CD14-positive monocyte (primary cell): ENCODE measurements at regions not wholly inside any gene's neighbourhood (a gene's known extent, or its start where the extent isn't known, plus 50 kb on each side); places are given as distances from the start of the nearest gene placed in this dataset.

Experiments used
- DNase-seq, 3 donors: peaks; one replicate each; pipeline ENCODE4 v3.0.0-alpha.2; 2011 to 2022
- H2AFZ ChIP-seq: 2 replicates; pipeline ENCODE4 v1.6.0; 2012; ENCODE audit warnings: mild to moderate bottlenecking, low read depth, low read length, inconsistent platforms; ENCODE audit not compliant: insufficient read depth, poor library complexity, severe bottlenecking
- H3K27ac ChIP-seq, 2 donors: 1 replicate in 1 of 2; 2 replicates in 1 of 2; pipeline ENCODE4 v1.5.1; 2012 to 2013; ENCODE audit warnings: low read length in 2 of 2, control low read depth in 1 of 2, inconsistent platforms in 1 of 2, low read depth in 1 of 2, mild to moderate bottlenecking in 1 of 2
- H3K27me3 ChIP-seq, 2 donors: one replicate each; pipeline versions ENCODE4 v1.6.0 to v1.6.1; 2011 to 2013; ENCODE audit warnings: low read length in 2 of 2; ENCODE audit not compliant: control insufficient read depth in 2 of 2, insufficient read depth in 2 of 2
- H3K36me3 ChIP-seq, 2 donors: replicated peaks in 1 of 2; 1 replicate in 1 of 2; 2 replicates in 1 of 2; pipeline versions ENCODE4 v1.5.1 to v1.6.1; 2012 to 2013; ENCODE audit warnings: low read length in 2 of 2, control low read depth in 1 of 2, inconsistent platforms in 1 of 2, mild to moderate bottlenecking in 1 of 2; ENCODE audit not compliant: insufficient read depth in 2 of 2, control insufficient read depth in 1 of 2
- H3K4me1 ChIP-seq, 2 donors: 1 replicate in 1 of 2; 2 replicates in 1 of 2; pipeline versions ENCODE4 v1.5.1 to v1.6.1; 2012 to 2013; ENCODE audit warnings: low read length in 2 of 2, control low read depth in 1 of 2, inconsistent platforms in 1 of 2, mild to moderate bottlenecking in 1 of 2, moderate library complexity in 1 of 2; ENCODE audit not compliant: insufficient read depth in 2 of 2, control insufficient read depth in 1 of 2
- H3K4me2 ChIP-seq: replicated peaks from 2 replicates; pipeline ENCODE3; 2012; ENCODE audit warnings: low read length, moderate library complexity, mild to moderate bottlenecking; ENCODE audit not compliant: poor library complexity, severe bottlenecking; ENCODE audit errors: extremely low read depth
- H3K4me3 ChIP-seq, 3 experiments: fragments of 200-600 bp in 1 of 3; sonication (generic) in 1 of 3; replicated peaks in 1 of 3; 1 replicate in 2 of 3; 2 replicates in 1 of 3; pipeline ENCODE4 v1.5.1; 2011 to 2013; ENCODE audit warnings: low read length in 3 of 3, mild to moderate bottlenecking in 3 of 3, control low read depth in 2 of 3, low read depth in 2 of 3, inconsistent platforms in 1 of 3, moderate library complexity in 1 of 3
- H3K79me2 ChIP-seq: 2 replicates; pipeline ENCODE4 v1.6.0; 2012; ENCODE audit warnings: mild to moderate bottlenecking, control low read depth, inconsistent platforms, low read length, moderate library complexity; ENCODE audit not compliant: insufficient read depth
- H3K9ac ChIP-seq: 2 replicates; pipeline ENCODE4 v1.6.0; 2017; ENCODE audit warnings: low read length, mild to moderate bottlenecking; ENCODE audit not compliant: insufficient read depth, poor library complexity, severe bottlenecking
- H3K9me3 ChIP-seq, 2 donors: replicated peaks in 1 of 2; 1 replicate in 1 of 2; 2 replicates in 1 of 2; pipeline versions ENCODE4 v1.5.1 to v1.6.1; 2012 to 2013; ENCODE audit warnings: low read length in 2 of 2, control low read depth in 1 of 2; ENCODE audit not compliant: control insufficient read depth in 1 of 2, insufficient read depth in 1 of 2
- H4K20me1 ChIP-seq: 2 replicates; pipeline ENCODE4 v1.6.0; 2012; ENCODE audit warnings: mild to moderate bottlenecking, low read length, control low read depth, moderate library complexity; ENCODE audit not compliant: insufficient read depth
- H3K27ac Mint-ChIP-seq, 7 donors: one replicate each; pipeline ENCODE4 v1.8.0; 2020; ENCODE audit warnings: mild to moderate bottlenecking in 7 of 7, mixed read lengths in 7 of 7, moderate library complexity in 6 of 7, inconsistent platforms in 2 of 7
- H3K27me3 Mint-ChIP-seq, 3 donors: one replicate each; pipeline ENCODE4 v1.8.0; 2021 to 2022; ENCODE audit warnings: low read depth in 3 of 3, mild to moderate bottlenecking in 3 of 3, mixed read lengths in 3 of 3, moderate library complexity in 3 of 3, inconsistent platforms in 1 of 3
- H3K36me3 Mint-ChIP-seq, 2 donors: one replicate each; pipeline ENCODE4 v1.8.0; 2020; ENCODE audit warnings: mixed read lengths in 2 of 2, inconsistent platforms in 1 of 2, mild to moderate bottlenecking in 1 of 2
- H3K4me1 Mint-ChIP-seq: one replicate; pipeline ENCODE4 v1.8.0; 2020; ENCODE audit warnings: mild to moderate bottlenecking, mixed read lengths
- H3K4me3 Mint-ChIP-seq, 2 donors: one replicate each; pipeline ENCODE4 v1.8.0; 2020; ENCODE audit warnings: mild to moderate bottlenecking in 2 of 2, mixed read lengths in 2 of 2, moderate library complexity in 1 of 2
- H3K9me3 Mint-ChIP-seq, 7 donors: one replicate each; pipeline ENCODE4 v1.8.0; 2020 to 2022; ENCODE audit warnings: mixed read lengths in 7 of 7, mild to moderate bottlenecking in 6 of 7, moderate library complexity in 6 of 7, inconsistent platforms in 2 of 7
- CTCF ChIP-seq: fragments of 200-600 bp; IDR thresholded peaks from one replicate; pipeline ENCODE4 v1.8.0; 2022; ENCODE audit warnings: antibody characterized with exemption, mild to moderate bottlenecking
- WGBS: methylation state at CpG from one replicate; pipeline ENCODE4 v1.1.5; 2013; ENCODE audit warnings: missing lambda C conversion rate; ENCODE audit not compliant: insufficient coverage; 5-methylcytosine and 5-hydroxymethylcytosine counted together
- intact Hi-C, 2 donors: fragments of 100-400 bp; cut with micrococcal nuclease; formaldehyde crosslinking; loops; one replicate each; pipeline versions ENCODE4 v1.15.0 to v1.15.1; 2023

GRCh38 chr14:85728476-85729065 lies 198.6 kb downstream of the FLRT2 start:
- H3K9me3 Mint-ChIP-seq: peaks cover 0 to 15% (median 5%) of the 10 kb centered on the region in 7 donors
- no peaks in the 10 kb centered on the region for H3K79me2 ChIP-seq
- no peaks in the 10 kb centered on the region for H3K4me1 Mint-ChIP-seq
- no peaks in the 10 kb centered on the region for H4K20me1 ChIP-seq
- no peaks in the 10 kb centered on the region for H3K36me3 Mint-ChIP-seq
- no peaks in the 10 kb centered on the region for H3K4me1 ChIP-seq
- H3K4me3 Mint-ChIP-seq: no peak overlapping the region
- no peak for TF ChIP-seq CTCF
- no peak overlapping the region for H2AFZ ChIP-seq
- no peak overlapping the region for H3K4me3 ChIP-seq
- no peak overlapping the region for H3K27ac ChIP-seq
- H3K9ac ChIP-seq: no peak overlapping the region
- no peak overlapping the region for H3K27ac Mint-ChIP-seq
- intact Hi-C loops: no loop called here
- H3K27me3 Mint-ChIP-seq: peaks cover 1 to 4% (median 1%) of the 10 kb centered on the region in 3 donors
- DNase-seq: no peak
- H3K9me3 ChIP-seq: no peaks in the 10 kb centered on the region
- H3K27me3 ChIP-seq: no peaks in the 10 kb centered on the region
- no peaks in the 10 kb centered on the region for H3K36me3 ChIP-seq
- H3K4me2 ChIP-seq: no peak overlapping the region
- WGBS: 100% methylated on average over 1 of the region's 3 CpGs

- no peak for DNase-seq
- Histone ChIP-seq H2AFZ (no peak overlapping the region), H3K4me3 (no peak overlapping the region), H4K20me1 (no peaks in the 10 kb centered on the region), H3K27me3 (no peaks in the 10 kb centered on the region), H3K9ac (no peak overlapping the region), H3K27ac (no peak overlapping the region), H3K9me3 (peaks cover 0 to 2% of the 10 kb centered on the region in 2 donors), H3K79me2 (no peaks in the 10 kb centered on the region), H3K4me1 (no peaks in the 10 kb centered on the region), H3K4me2 (no peak overlapping the region), H3K36me3 (no peaks in the 10 kb centered on the region)
- Mint-ChIP-seq H3K9me3 (peaks cover 0 to 12% (median 3%) of the 10 kb centered on the region in 7 donors), H3K4me1 (peaks cover 2% of the 10 kb centered on the region), H3K27ac (no peak overlapping the region), H3K27me3 (peaks cover 0 to 2% (median 0%) of the 10 kb centered on the region in 3 donors), H3K36me3 (no peaks in the 10 kb centered on the region), H3K4me3 (no peak overlapping the region)
- TF ChIP-seq CTCF: no peak
- WGBS: no CpG with 5 or more reads among the region's 1 CpG
- intact Hi-C loops: no loop called here
These were observed 184.1 kb downstream of the FLRT2 start for GRCh38 chr14:85714069-85714468.
